B cell (primary cell): ENCODE measurements at regions not wholly inside any gene's neighbourhood (a gene's known extent, or its start where the extent isn't known, plus 50 kb on each side); places are given as distances from the start of the nearest gene placed in this dataset.

Experiments
- ATAC-seq: fragments of 200-7000 bp; cut with Tn5 transposase; one replicate; pipeline ENCODE4 v1.10.0; 2021; ENCODE audit warnings: low read depth, mild to moderate bottlenecking, moderate number of reproducible peaks, moderate library complexity
- CTCF ChIA-PET: fragments of 350-600 bp; sonication (Branson Sonifier 250); formaldehyde crosslinking; loops from one replicate; lab custom pipeline; 2021; ENCODE audit warnings: antibody characterized with exemption, inconsistent platforms; lab: Charles Lee
- POLR2A ChIA-PET: fragments of 350-600 bp; sonication (Branson Sonifier 250); formaldehyde crosslinking; loops from one replicate; lab custom pipeline; 2021; ENCODE audit warnings: antibody characterized with exemption; lab: Charles Lee
- DNase-seq: peaks from one replicate; pipeline ENCODE4 v3.0.0; 2013
- H2AFZ ChIP-seq: 2 replicates; pipeline ENCODE4 v1.6.1; 2012; ENCODE audit warnings: mild to moderate bottlenecking, low read depth, low read length; ENCODE audit not compliant: insufficient read depth, poor library complexity, severe bottlenecking
- H3K27ac ChIP-seq, 2 donors: 1 replicate in 1 of 2; 2 replicates in 1 of 2; pipeline ENCODE4 v1.5.1; 2012 to 2013; ENCODE audit warnings: low read length in 2 of 2, mild to moderate bottlenecking in 2 of 2, moderate library complexity in 1 of 2
- H3K27me3 ChIP-seq, 4 experiments: fragments of 200-600 bp in 1 of 4; sonication (generic) in 1 of 4; replicated peaks in 1 of 4; 1 replicate in 2 of 4; 2 replicates in 2 of 4; pipeline versions ENCODE4 v1.6.1 to v1.7.0; 2013 to 2016; ENCODE audit warnings: low read length in 3 of 4, mild to moderate bottlenecking in 2 of 4, mixed read lengths in 1 of 4, moderate library complexity in 1 of 4; ENCODE audit not compliant: insufficient read depth in 4 of 4, control insufficient read depth in 3 of 4; ENCODE audit errors: control extremely low read depth in 1 of 4
- H3K36me3 ChIP-seq, 2 experiments: replicated peaks in 1 of 2; 1 replicate in 1 of 2; 2 replicates in 1 of 2; pipeline versions ENCODE4 v1.6.1 to v1.7.1; 2013; ENCODE audit warnings: low read length in 1 of 2; ENCODE audit not compliant: insufficient read depth in 2 of 2, control insufficient read depth in 1 of 2; ENCODE audit errors: control extremely low read depth in 1 of 2, extremely low read depth in 1 of 2
- H3K4me1 ChIP-seq, 2 donors: fragments of 200-600 bp in 1 of 2; sonication (generic) in 1 of 2; 1 replicate in 1 of 2; 2 replicates in 1 of 2; pipeline versions ENCODE4 v1.5.1 to v1.6.1; 2013 to 2017; ENCODE audit warnings: low read length in 2 of 2; ENCODE audit not compliant: control insufficient read depth in 2 of 2, insufficient read depth in 2 of 2
- H3K4me2 ChIP-seq: replicated peaks from 2 replicates; pipeline ENCODE3; 2012; ENCODE audit warnings: mild to moderate bottlenecking, low read depth, low read length; ENCODE audit not compliant: poor library complexity, severe bottlenecking
- H3K4me3 ChIP-seq, 5 experiments: fragments of 200-600 bp in 1 of 5; sonication (generic) in 1 of 5; 1 replicate in 3 of 5; 2 replicates in 2 of 5; pipeline versions ENCODE4 v1.5.1 to v1.7.0; 2011 to 2016; ENCODE audit warnings: low read length in 4 of 5, mild to moderate bottlenecking in 4 of 5, low read depth in 2 of 5, control low read depth in 1 of 5, moderate library complexity in 1 of 5; ENCODE audit not compliant: insufficient read depth in 1 of 5; ENCODE audit errors: control extremely low read depth in 1 of 5, extremely low read depth in 1 of 5
- H3K79me2 ChIP-seq: fragments of 200-600 bp; sonication (generic); one replicate; pipeline ENCODE4 v1.6.0; 2016; ENCODE audit warnings: low read length; ENCODE audit not compliant: control insufficient read depth, insufficient read depth
- H3K9ac ChIP-seq: fragments of 200-600 bp; sonication (generic); 2 replicates; pipeline ENCODE4 v1.6.1; 2017; ENCODE audit warnings: mild to moderate bottlenecking, low read length, moderate library complexity
- H3K9me3 ChIP-seq, 3 donors: one replicate each; pipeline versions ENCODE4 v1.6.1 to v1.7.1; 2013; ENCODE audit warnings: low read length in 2 of 3; ENCODE audit not compliant: control insufficient read depth in 2 of 3, insufficient read depth in 1 of 3; ENCODE audit errors: control extremely low read depth in 1 of 3
- H4K20me1 ChIP-seq: 2 replicates; pipeline ENCODE4 v1.6.0; 2012; ENCODE audit warnings: mild to moderate bottlenecking, low read length; ENCODE audit not compliant: insufficient read depth, control insufficient read depth, poor library complexity, severe bottlenecking
- H3K27ac Mint-ChIP-seq: one replicate; pipeline ENCODE4 v1.8.0; 2021; ENCODE audit warnings: mixed read lengths
- H3K27me3 Mint-ChIP-seq: one replicate; pipeline ENCODE4 v1.8.0; 2021; ENCODE audit warnings: mixed read lengths
- H3K4me1 Mint-ChIP-seq: one replicate; pipeline ENCODE4 v1.8.0; 2021; ENCODE audit warnings: mixed read lengths
- H3K4me3 Mint-ChIP-seq: one replicate; pipeline ENCODE4 v1.8.0; 2021; ENCODE audit warnings: mixed read lengths
- H3K9me3 Mint-ChIP-seq: one replicate; pipeline ENCODE4 v1.8.0; 2022; ENCODE audit warnings: mixed read lengths; ENCODE audit not compliant: insufficient read depth
- EZH2 ChIP-seq: IDR thresholded peaks from 2 replicates; pipeline ENCODE4 v1.6.1; 2012; ENCODE audit warnings: borderline replicate concordance, low read depth, mild to moderate bottlenecking, moderate library complexity, low read length; ENCODE audit not compliant: insufficient read depth, poor library complexity, severe bottlenecking
- WGBS: methylation state at CpG from one replicate; pipeline ENCODE4 v1.1.5; 2013; ENCODE audit warnings: missing lambda C conversion rate; ENCODE audit not compliant: insufficient coverage; 5-methylcytosine and 5-hydroxymethylcytosine counted together
- intact Hi-C: fragments of 100-400 bp; cut with micrococcal nuclease; formaldehyde crosslinking; loops from one replicate; pipeline ENCODE4 v1.10.0; 2022
- TF ChIP-seq, protein P1 (sequence below): fragments of 200-600 bp; IDR thresholded peaks from one replicate; pipeline ENCODE4 v1.8.0; 2022; ENCODE audit warnings: antibody characterized with exemption, mild to moderate bottlenecking

DNA sequence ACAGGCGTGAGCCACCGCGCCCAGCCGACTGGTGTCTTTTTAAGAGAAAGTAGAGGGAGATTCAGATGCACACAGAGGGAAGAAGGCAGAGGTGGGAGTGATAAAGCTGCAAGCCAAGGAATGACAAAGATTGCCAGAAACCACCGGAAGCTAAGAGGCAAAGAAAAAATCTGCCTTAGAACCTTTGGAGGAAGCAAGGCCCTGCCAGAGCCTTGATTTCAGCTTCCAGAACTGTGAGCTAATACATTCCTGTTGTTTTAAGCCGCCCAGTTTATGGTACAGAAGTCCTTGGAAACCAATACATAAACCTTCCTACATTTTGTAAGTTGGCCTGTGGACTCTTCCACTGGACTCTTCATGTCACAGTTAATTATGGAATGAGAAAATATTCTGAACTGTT lies 71.7 kb upstream of the SOX21 start:
- ATAC-seq (no peak), DNase-seq (no peak)
- Mint-ChIP-seq H3K27me3 (no peaks in the 10 kb centered on the region), H3K4me3 (no peak overlapping the region), H3K9me3 (peaks cover 1% of the 10 kb centered on the region), H3K27ac (no peak overlapping the region), H3K4me1 (no peaks in the 10 kb centered on the region)
- no peaks in the 10 kb centered on the region for H3K4me1 ChIP-seq
- H3K79me2 ChIP-seq: no peaks in the 10 kb centered on the region
- no peak overlapping the region for H2AFZ ChIP-seq
- CTCF ChIA-PET: no interaction called here
- no peaks in the 10 kb centered on the region for H3K36me3 ChIP-seq
- H3K4me2 ChIP-seq: no peak overlapping the region
- TF ChIP-seq, protein P1, sequence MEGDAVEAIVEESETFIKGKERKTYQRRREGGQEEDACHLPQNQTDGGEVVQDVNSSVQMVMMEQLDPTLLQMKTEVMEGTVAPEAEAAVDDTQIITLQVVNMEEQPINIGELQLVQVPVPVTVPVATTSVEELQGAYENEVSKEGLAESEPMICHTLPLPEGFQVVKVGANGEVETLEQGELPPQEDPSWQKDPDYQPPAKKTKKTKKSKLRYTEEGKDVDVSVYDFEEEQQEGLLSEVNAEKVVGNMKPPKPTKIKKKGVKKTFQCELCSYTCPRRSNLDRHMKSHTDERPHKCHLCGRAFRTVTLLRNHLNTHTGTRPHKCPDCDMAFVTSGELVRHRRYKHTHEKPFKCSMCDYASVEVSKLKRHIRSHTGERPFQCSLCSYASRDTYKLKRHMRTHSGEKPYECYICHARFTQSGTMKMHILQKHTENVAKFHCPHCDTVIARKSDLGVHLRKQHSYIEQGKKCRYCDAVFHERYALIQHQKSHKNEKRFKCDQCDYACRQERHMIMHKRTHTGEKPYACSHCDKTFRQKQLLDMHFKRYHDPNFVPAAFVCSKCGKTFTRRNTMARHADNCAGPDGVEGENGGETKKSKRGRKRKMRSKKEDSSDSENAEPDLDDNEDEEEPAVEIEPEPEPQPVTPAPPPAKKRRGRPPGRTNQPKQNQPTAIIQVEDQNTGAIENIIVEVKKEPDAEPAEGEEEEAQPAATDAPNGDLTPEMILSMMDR: no peak
- no peak for TF ChIP-seq EZH2
- H3K9me3 ChIP-seq: peaks cover 0 to 5% (median 0%) of the 10 kb centered on the region in 3 donors
- POLR2A ChIA-PET: no interaction called here
- no peak overlapping the region for H3K4me3 ChIP-seq
- 94% methylated on average over 3 of the region's 6 CpGs for WGBS
- H3K27me3 ChIP-seq: no peaks in the 10 kb centered on the region
- H4K20me1 ChIP-seq: no peaks in the 10 kb centered on the region
- intact Hi-C loops: no loop called here
- no peak overlapping the region for H3K9ac ChIP-seq
- H3K27ac ChIP-seq: no peak overlapping the region

DNA sequence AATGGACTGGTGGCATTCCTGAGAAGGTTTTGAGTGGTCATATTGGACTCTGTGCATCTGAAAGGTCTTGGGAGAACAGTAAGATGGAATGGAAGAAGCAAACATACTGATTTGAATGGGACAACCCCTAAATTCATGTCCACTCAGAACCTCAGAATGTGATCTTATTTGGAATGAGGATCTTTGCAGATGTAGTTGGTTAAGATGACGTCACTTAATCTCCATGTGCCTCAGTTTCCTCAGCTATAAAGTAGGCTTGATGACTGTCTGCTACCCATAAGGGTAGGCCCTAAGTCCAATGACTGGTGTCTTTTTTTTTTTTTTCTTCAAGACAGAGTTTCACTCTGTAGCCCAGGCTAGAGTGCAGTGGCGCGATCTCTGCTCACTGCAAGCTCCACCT lies 71.1 kb upstream of the SOX21 start:
- H3K27me3 ChIP-seq: no peaks in the 10 kb centered on the region
- 100% methylated on average over 1 of the region's 3 CpGs for WGBS
- intact Hi-C loops: no loop called here
- H3K9me3 ChIP-seq: peaks cover 0 to 5% (median 0%) of the 10 kb centered on the region in 3 donors
- H3K4me1 ChIP-seq: no peaks in the 10 kb centered on the region
- no peak overlapping the region for H2AFZ ChIP-seq
- H4K20me1 ChIP-seq: no peaks in the 10 kb centered on the region
- H3K4me3 ChIP-seq: no peak overlapping the region
- no peak overlapping the region for H3K27ac Mint-ChIP-seq
- H3K36me3 ChIP-seq: no peaks in the 10 kb centered on the region
- no peaks in the 10 kb centered on the region for H3K79me2 ChIP-seq
- no peaks in the 10 kb centered on the region for H3K4me1 Mint-ChIP-seq
- no peaks in the 10 kb centered on the region for H3K27me3 Mint-ChIP-seq
- no peak for ATAC-seq
- no peak for TF ChIP-seq EZH2
- TF ChIP-seq, protein P1: no peak
- H3K4me3 Mint-ChIP-seq: no peak overlapping the region
- no peak for DNase-seq
- H3K4me2 ChIP-seq: no peak overlapping the region
- CTCF ChIA-PET: no interaction called here
- POLR2A ChIA-PET: no interaction called here
- H3K9ac ChIP-seq: no peak overlapping the region
- no peak overlapping the region for H3K27ac ChIP-seq
- peaks cover 1% of the 10 kb centered on the region for H3K9me3 Mint-ChIP-seq
